ENCODE measurements at regions not wholly inside any gene's neighbourhood (a gene's known extent, or its start where the extent isn't known, plus 50 kb on each side); places are given as distances from the start of the nearest gene placed in this dataset.

DNA sequence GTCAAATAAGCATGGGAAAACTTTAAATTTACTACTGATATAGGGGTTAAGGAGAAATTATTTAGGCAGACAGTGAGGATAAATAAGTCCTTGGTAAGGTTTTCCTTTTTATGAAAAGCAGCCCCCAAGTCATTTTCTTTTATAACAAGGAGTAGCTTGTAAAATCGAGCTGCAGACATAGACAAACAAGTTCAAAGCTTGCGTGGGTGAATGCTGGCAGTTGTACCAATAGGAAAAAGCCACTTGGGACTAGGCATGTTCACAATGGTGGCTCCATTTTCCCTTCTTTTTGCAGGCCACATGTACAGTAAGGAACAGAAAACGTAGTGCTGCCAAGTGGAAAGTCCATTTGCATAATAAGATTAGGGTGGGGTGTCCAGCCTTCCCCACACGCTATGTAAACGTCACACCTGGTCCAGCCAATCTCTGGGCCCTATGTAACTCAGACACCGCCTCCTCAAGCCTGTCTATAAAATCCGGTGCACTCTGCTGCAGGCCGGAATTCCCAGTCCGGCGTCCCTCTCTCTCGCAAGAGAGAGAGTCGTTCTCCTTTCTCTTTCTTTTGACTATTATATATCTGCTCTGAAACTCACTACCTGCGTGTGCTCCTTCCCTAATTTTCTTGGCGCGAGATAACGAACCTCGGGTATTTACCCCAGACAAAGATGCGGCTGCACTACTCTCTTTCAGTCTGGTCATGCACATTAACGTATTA lies 217.1 kb upstream of the MAN1A1 start:
- no peak for DNase-seq
- WGBS (ENCODE audit: insufficient coverage), result 94% methylated on average over 16 of the region's 19 CpGs
- Histone ChIP-seq H3K27ac (ENCODE audit: low read depth in 1 of 2, low read length in 2 of 2) (no peak overlapping the region), H3K36me3 (replicated peaks in 1 of 2; ENCODE audit: control insufficient read depth in 1 of 2, insufficient read depth in 2 of 2, low read length in 2 of 2) (no peaks in the 10 kb centered on the region), H3K79me2 (ENCODE audit: insufficient read depth, low read length) (no peaks in the 10 kb centered on the region), H2AFZ (ENCODE audit: insufficient read depth, low read depth, low read length, poor library complexity, severe bottlenecking) (no peak overlapping the region), H3K27me3 (ENCODE audit: control insufficient read depth in 2 of 2, insufficient read depth in 2 of 2, low read length in 2 of 2) (no peaks in the 10 kb centered on the region), H3K4me2 (replicated peaks; ENCODE audit: extremely low read depth, low read length, poor library complexity, severe bottlenecking) (no peak overlapping the region), H3K4me1 (ENCODE audit: control insufficient read depth in 1 of 2, insufficient read depth in 2 of 2, low read length in 2 of 2) (no peaks in the 10 kb centered on the region), H3K9ac (ENCODE audit: insufficient read depth, low read length, poor library complexity, severe bottlenecking) (no peak overlapping the region), H4K20me1 (ENCODE audit: insufficient read depth, low read length) (no peaks in the 10 kb centered on the region), H3K4me3 (replicated peaks in 1 of 3; ENCODE audit: low read depth in 2 of 3, low read length in 3 of 3) (no peak overlapping the region), H3K9me3 (replicated peaks in 1 of 2; ENCODE audit: control insufficient read depth in 1 of 2, insufficient read depth in 1 of 2, low read length in 2 of 2) (no peaks in the 10 kb centered on the region)
- TF ChIP-seq, protein P1, sequence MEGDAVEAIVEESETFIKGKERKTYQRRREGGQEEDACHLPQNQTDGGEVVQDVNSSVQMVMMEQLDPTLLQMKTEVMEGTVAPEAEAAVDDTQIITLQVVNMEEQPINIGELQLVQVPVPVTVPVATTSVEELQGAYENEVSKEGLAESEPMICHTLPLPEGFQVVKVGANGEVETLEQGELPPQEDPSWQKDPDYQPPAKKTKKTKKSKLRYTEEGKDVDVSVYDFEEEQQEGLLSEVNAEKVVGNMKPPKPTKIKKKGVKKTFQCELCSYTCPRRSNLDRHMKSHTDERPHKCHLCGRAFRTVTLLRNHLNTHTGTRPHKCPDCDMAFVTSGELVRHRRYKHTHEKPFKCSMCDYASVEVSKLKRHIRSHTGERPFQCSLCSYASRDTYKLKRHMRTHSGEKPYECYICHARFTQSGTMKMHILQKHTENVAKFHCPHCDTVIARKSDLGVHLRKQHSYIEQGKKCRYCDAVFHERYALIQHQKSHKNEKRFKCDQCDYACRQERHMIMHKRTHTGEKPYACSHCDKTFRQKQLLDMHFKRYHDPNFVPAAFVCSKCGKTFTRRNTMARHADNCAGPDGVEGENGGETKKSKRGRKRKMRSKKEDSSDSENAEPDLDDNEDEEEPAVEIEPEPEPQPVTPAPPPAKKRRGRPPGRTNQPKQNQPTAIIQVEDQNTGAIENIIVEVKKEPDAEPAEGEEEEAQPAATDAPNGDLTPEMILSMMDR (IDR thresholded peaks at IDR 0.05), result no peak
- no peaks in the 10 kb centered on the region for H3K36me3 Mint-ChIP-seq
- peaks cover 0 to 12% (median 4%) of the 10 kb centered on the region in 7 donors for H3K9me3 Mint-ChIP-seq
- H3K4me1 Mint-ChIP-seq, result no peaks in the 10 kb centered on the region
- no peaks in the 10 kb centered on the region for H3K27me3 Mint-ChIP-seq (ENCODE audit: low read depth in 3 of 3)
- intact Hi-C loops (cut with micrococcal nuclease), result no loop called here
- no peak overlapping the region for H3K27ac Mint-ChIP-seq
- H3K4me3 Mint-ChIP-seq, result no peak overlapping the region

DNA sequence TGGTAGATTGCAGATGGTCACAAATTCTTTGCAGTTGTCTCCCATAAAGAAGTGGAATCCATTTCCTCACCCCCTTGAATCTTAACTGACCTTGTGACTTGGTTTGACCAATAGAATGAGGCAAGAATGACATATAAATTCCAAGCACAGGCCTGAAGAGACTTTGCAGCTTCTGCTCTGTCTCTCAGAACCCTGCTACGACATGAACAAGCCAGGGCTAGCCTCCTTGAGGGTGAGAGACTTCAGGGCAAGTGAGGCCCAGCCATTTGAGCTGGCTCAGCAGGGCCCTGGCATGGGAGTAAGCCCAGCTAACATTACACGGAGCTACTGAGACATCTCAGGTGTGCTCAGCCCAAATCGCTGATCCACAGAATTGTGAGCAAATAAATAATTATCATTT lies 216.3 kb upstream of the MAN1A1 start:
- Mint-ChIP-seq H3K27ac (no peak overlapping the region), H3K27me3 (ENCODE audit: low read depth in 3 of 3) (no peaks in the 10 kb centered on the region), H3K36me3 (no peaks in the 10 kb centered on the region), H3K4me1 (no peaks in the 10 kb centered on the region), H3K9me3 (peaks cover 0 to 7% (median 4%) of the 10 kb centered on the region in 7 donors), H3K4me3 (no peak overlapping the region)
- Histone ChIP-seq H3K9ac (ENCODE audit: insufficient read depth, low read length, poor library complexity, severe bottlenecking) (no peak overlapping the region), H4K20me1 (ENCODE audit: insufficient read depth, low read length) (no peaks in the 10 kb centered on the region), H3K4me1 (ENCODE audit: control insufficient read depth in 1 of 2, insufficient read depth in 2 of 2, low read length in 2 of 2) (no peaks in the 10 kb centered on the region), H3K27me3 (ENCODE audit: control insufficient read depth in 2 of 2, insufficient read depth in 2 of 2, low read length in 2 of 2) (no peaks in the 10 kb centered on the region), H3K4me2 (replicated peaks; ENCODE audit: extremely low read depth, low read length, poor library complexity, severe bottlenecking) (no peak overlapping the region), H3K9me3 (replicated peaks in 1 of 2; ENCODE audit: control insufficient read depth in 1 of 2, insufficient read depth in 1 of 2, low read length in 2 of 2) (no peaks in the 10 kb centered on the region), H3K36me3 (replicated peaks in 1 of 2; ENCODE audit: control insufficient read depth in 1 of 2, insufficient read depth in 2 of 2, low read length in 2 of 2) (no peaks in the 10 kb centered on the region), H3K4me3 (replicated peaks in 1 of 3; ENCODE audit: low read depth in 2 of 3, low read length in 3 of 3) (no peak overlapping the region), H2AFZ (ENCODE audit: insufficient read depth, low read depth, low read length, poor library complexity, severe bottlenecking) (no peak overlapping the region), H3K27ac (ENCODE audit: low read depth in 1 of 2, low read length in 2 of 2) (no peak overlapping the region), H3K79me2 (ENCODE audit: insufficient read depth, low read length) (no peaks in the 10 kb centered on the region)
- DNase-seq, result no peak
- intact Hi-C loops (cut with micrococcal nuclease), result no loop called here
- WGBS (ENCODE audit: insufficient coverage), result 92% methylated on average over 1 of the region's 3 CpGs
- TF ChIP-seq, protein P1 (IDR thresholded peaks at IDR 0.05), result no peak
